ENCODE measurements at regions not wholly inside any gene's neighbourhood (a gene's known extent, or its start where the extent isn't known, plus 50 kb on each side); places are given as distances from the start of the nearest gene placed in this dataset.

GRCh38 chr3:72015463-72015862, 230.5 kb upstream of the PROK2 start:
- Histone ChIP-seq H3K4me1 (no peaks in the 10 kb centered on the region), H3K9me3 (no peaks in the 10 kb centered on the region), H3K27ac (no peak overlapping the region), H3K27me3 (no peaks in the 10 kb centered on the region), H3K4me3 (no peak overlapping the region), H3K36me3 (no peaks in the 10 kb centered on the region)
- intact Hi-C loops (cut with DNase I), result no loop called here
- no peak for TF ChIP-seq CTCF (IDR thresholded peaks at IDR 0.05)
- ATAC-seq (no peak), DNase-seq (no peak), FAIRE-seq (no peak)
- 91 to 95% methylated on average over 6 of the region's 6 CpGs for WGBS, 2 donors

GRCh38 chr3:72013084-72013483, 228.1 kb upstream of the PROK2 start:
- no peak for TF ChIP-seq CTCF (IDR thresholded peaks at IDR 0.05)
- no peak for DNase-seq
- Histone ChIP-seq H3K4me1 (no peaks in the 10 kb centered on the region), H3K36me3 (no peaks in the 10 kb centered on the region), H3K4me3 (no peak overlapping the region), H3K27me3 (no peaks in the 10 kb centered on the region), H3K9me3 (no peaks in the 10 kb centered on the region), H3K27ac (no peak overlapping the region)
- WGBS, 2 donors, result 88 to 94% methylated on average over 5 of the region's 5 CpGs
- FAIRE-seq, result no peak
- ATAC-seq, result no peak
- intact Hi-C loops (cut with DNase I), result no loop called here

- no peak for ATAC-seq
- Histone ChIP-seq H3K27me3 (no peaks in the 10 kb centered on the region), H3K4me3 (no peak overlapping the region), H3K27ac (no peak overlapping the region), H3K9me3 (no peaks in the 10 kb centered on the region), H3K4me1 (no peaks in the 10 kb centered on the region), H3K36me3 (no peaks in the 10 kb centered on the region)
- no peak for TF ChIP-seq CTCF (IDR thresholded peaks at IDR 0.05)
- 87 to 88% methylated on average over 5 of the region's 5 CpGs for WGBS, 2 donors
- intact Hi-C loops (cut with DNase I), result no loop called here
- no peak for FAIRE-seq
- no peak for DNase-seq
Measured at GRCh38 chr3:72012363-72012762, 227.4 kb upstream of the PROK2 start.

- WGBS, 2 donors, result 72 to 74% methylated on average over 4 of the region's 4 CpGs
- no peak overlapping the region for H3K27ac ChIP-seq
- no peak for ATAC-seq
- H3K4me1 ChIP-seq, result no peaks in the 10 kb centered on the region
- H3K9me3 ChIP-seq, result no peaks in the 10 kb centered on the region
- no peak for TF ChIP-seq CTCF (IDR thresholded peaks at IDR 0.05)
- intact Hi-C loops (cut with DNase I), result no loop called here
- no peaks in the 10 kb centered on the region for H3K36me3 ChIP-seq
- no peak overlapping the region for H3K4me3 ChIP-seq
- H3K27me3 ChIP-seq, result no peaks in the 10 kb centered on the region
- FAIRE-seq, result no peak
- DNase-seq, result no peak
Measured at GRCh38 chr3:72011485-72011884, 226.5 kb upstream of the PROK2 start.

- 76 to 77% methylated on average over 8 of the region's 8 CpGs for WGBS, 2 donors
Measured at GRCh38 chr3:72009851-72010443, 225.0 kb upstream of the PROK2 start.

More at GRCh38 chr3:72009851-72010443, 225.0 kb upstream of the PROK2 start:
- ATAC-seq (peak in 3 of 4 donors; percentile 53 to 84 (median 68)), FAIRE-seq (no peak), DNase-seq (no peak)
- intact Hi-C loops (cut with DNase I), result no loop called here
- Histone ChIP-seq H3K4me3 (no peak overlapping the region), H3K27me3 (no peaks in the 10 kb centered on the region), H3K4me1 (no peaks in the 10 kb centered on the region), H3K9me3 (no peaks in the 10 kb centered on the region), H3K36me3 (no peaks in the 10 kb centered on the region), H3K27ac (no peak overlapping the region)
- TF ChIP-seq CTCF (IDR thresholded peaks at IDR 0.05), result no peak
